Neuron (in vitro differentiated cells): ENCODE measurements at regions not wholly inside any gene's neighbourhood (a gene's known extent, or its start where the extent isn't known, plus 50 kb on each side); places are given as distances from the start of the nearest gene placed in this dataset.
"Not testable (repeated sequence)": the region's sequence is repeated elsewhere in the genome, so short reads cannot be mapped to it uniquely, and the experiment has no call there.

Experiments
- H2AFZ ChIP-seq: one replicate; pipeline ENCODE4 v1.6.1; 2013; ENCODE audit warnings: low read depth, mild to moderate bottlenecking, inconsistent platforms, low read length, moderate library complexity
- H3K27me3 ChIP-seq: one replicate; pipeline ENCODE4 v1.6.1; 2013; ENCODE audit warnings: low read length; ENCODE audit not compliant: insufficient read depth
- H3K36me3 ChIP-seq: one replicate; pipeline ENCODE4 v1.6.1; 2013; ENCODE audit warnings: low read length; ENCODE audit not compliant: insufficient read depth
- H3K4me1 ChIP-seq: one replicate; pipeline ENCODE4 v1.6.1; 2013; ENCODE audit warnings: low read length; ENCODE audit not compliant: insufficient read depth
- H3K4me3 ChIP-seq: 2 replicates; pipeline ENCODE4 v1.5.1; 2013; ENCODE audit warnings: mild to moderate bottlenecking, low read length, moderate library complexity
- H3K9me3 ChIP-seq: one replicate; pipeline ENCODE4 v1.6.1; 2013; ENCODE audit warnings: low read length

GRCh38 chr11:67792273-67792990 is 118.0 kb upstream of the ALDH3B2 start:
- not testable (repeated sequence) for H3K4me1 ChIP-seq, H3K9me3 ChIP-seq, H3K27me3 ChIP-seq, H2AFZ ChIP-seq, H3K36me3 ChIP-seq, H3K4me3 ChIP-seq

DNA sequence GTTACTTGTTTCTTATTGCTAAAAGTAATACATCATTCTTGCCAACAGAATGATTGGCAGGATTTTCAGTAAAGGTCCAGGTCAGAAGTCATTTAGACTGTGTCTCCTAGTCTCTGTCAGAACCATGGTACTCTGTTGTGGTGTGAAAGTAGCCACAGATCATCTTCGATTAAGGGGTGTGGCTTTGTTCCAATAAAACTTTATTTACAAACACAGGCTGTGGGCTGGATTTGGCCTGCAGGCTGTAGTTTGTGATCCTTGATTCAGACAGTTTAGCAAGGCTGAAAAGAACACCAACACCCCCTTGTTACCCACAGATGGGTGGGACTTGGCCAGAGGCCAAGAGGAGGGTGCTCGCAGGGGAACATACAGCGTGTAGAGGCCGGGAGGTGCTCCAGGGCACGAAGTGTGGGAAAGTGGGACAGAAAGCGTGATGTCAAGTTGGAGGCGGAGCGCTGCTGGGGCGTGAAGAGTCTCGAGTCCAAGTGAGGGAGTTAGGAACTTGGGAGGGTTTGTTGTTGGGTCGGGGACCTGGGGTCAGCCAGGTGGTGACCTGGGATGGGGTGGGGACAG is 117.3 kb upstream of the ALDH3B2 start:
- H3K4me3 ChIP-seq, H3K4me1 ChIP-seq, H3K9me3 ChIP-seq, H2AFZ ChIP-seq, H3K36me3 ChIP-seq, H3K27me3 ChIP-seq: not testable (repeated sequence)

- not testable (repeated sequence) for H3K9me3 ChIP-seq, H3K36me3 ChIP-seq, H3K27me3 ChIP-seq, H3K4me1 ChIP-seq, H3K4me3 ChIP-seq, H2AFZ ChIP-seq
These were observed 113.9 kb upstream of the ALDH3B2 start for GRCh38 chr11:67788341-67788695.

DNA sequence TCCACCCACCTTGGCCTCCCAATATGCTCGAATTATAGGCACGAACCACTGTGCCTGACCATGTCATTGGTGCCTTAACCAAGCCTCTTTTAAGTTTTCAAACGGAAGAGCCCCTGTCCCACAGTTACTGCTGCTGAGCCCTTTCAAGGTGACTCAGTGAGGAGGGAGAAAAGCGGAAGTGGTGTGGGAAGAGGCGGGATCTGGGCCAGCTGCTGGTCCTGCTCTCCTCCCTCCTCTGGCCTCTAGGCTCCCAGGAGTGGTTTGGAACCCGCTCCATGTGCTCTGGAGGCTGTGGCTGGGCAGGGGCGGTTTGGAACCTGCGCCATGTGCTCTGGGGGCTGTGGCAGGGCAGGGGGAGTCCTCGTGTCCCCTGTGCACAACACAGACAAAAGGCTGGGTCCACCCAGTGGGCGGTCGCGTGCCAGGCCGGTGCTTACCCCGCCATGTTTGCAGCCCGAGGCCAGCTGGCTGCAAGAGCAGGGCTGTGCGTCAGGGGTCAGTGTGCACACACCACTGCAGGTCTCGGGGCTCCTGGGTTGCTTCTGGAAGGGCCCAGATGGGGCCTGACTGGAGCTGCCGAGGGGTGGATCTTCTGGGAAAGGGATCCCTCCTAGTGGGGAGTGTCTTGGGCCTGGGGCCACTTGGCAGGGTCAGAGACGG is 113.4 kb upstream of the ALDH3B2 start:
- H3K9me3 ChIP-seq, H2AFZ ChIP-seq, H3K4me1 ChIP-seq, H3K27me3 ChIP-seq, H3K4me3 ChIP-seq, H3K36me3 ChIP-seq: not testable (repeated sequence)

DNA sequence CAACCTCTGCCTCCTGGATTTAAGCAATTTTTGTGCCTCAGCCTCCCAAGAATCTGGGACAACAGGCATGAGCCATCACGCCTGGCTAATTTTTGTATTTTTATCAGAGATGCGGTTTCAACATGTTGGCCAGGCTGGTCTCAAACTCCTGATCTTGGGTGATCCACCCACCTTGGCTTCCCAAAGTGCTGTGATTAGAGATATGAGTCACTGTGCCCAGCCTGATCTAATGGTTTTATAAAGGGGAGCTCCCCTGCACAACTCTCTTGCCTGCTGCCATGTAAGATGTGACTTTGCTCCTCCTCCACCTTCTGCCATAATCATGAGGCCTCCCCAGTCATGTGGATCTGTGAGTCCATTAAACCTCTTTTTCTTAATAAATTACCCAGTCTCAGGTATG is 107.5 kb upstream of the ALDH3B2 start:
- H3K4me1 ChIP-seq, H3K27me3 ChIP-seq, H3K9me3 ChIP-seq, H3K36me3 ChIP-seq, H2AFZ ChIP-seq, H3K4me3 ChIP-seq: not testable (repeated sequence)

DNA sequence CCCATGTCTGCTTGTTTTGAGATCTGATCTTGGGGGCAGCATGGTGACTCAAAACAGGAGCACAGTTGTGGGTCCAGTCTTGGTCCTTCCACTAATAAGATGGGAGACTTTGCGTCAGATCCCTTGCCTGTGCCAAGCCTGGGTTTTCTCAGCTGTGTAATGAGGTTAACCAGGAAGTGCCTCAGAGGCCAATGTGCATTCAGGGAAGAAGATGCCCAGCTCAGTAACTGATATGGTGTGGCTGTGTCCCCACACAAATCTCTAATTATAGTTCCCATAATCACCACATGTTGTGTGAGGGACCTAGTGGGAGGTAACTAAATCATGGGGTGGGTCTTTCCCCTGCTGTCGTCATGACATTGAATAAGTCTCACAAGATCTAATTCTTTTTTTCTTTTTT is 107.1 kb upstream of the ALDH3B2 start:
- H3K36me3 ChIP-seq, H3K27me3 ChIP-seq, H3K4me3 ChIP-seq, H3K4me1 ChIP-seq, H2AFZ ChIP-seq, H3K9me3 ChIP-seq: not testable (repeated sequence)

DNA sequence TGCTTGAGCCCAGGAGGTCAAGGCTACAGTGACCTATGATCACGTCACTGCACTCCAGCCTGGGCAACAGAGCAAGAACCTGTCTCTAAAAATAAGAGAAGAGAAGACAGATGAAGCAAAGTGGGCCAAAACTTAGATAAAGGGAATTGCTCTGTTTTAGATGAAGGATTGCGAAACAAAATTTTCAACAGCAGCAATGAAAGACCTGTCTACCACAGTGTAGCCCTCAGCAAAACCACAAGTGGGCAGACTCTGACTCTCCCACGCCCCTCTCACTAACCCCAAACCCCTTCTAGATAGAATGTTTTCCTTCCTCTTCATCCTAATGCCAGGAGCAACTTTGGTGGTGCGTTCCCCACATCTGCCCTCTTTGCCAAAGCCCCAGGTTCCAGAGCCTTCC is 105.6 kb upstream of the ALDH3B2 start:
- Histone ChIP-seq H3K4me3 (no peak overlapping the region), H2AFZ (no peak overlapping the region), H3K4me1 (no peaks in the 10 kb centered on the region), H3K27me3 (peaks cover 5% of the 10 kb centered on the region), H3K9me3 (no peaks in the 10 kb centered on the region), H3K36me3 (no peaks in the 10 kb centered on the region)

DNA sequence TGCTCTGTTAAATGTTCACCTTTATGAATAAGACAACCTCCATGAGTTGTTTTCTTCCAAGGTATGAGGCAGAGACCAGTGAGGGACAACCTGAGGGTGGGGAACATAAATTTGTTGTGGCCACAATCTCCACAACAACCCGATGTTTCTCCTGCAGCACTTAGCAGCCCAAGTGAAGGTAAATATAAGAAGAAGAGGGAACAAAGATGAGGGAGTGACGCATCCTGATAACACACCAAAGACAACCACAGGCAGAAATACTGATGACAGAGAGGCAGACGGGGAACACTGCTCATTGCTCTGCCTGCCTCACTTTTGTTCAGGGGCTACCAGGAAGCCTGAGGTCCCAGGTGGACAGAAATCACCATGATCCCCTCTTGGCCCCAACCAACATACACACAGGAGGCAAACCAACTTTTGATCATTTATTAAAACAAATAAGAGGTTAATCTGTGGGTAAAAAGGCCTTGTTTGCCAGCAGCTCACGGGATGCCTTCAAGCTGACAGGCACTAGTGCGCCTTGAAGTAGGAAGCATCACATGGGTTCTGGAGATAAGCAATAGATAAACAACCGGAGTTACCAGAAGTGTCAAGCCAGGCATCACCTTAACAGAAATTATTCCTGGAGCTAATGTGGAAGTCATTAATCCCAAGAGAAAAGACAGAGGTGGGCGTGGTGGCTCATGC is 104.9 kb upstream of the ALDH3B2 start:
- not testable (repeated sequence) for H3K4me3 ChIP-seq, H3K36me3 ChIP-seq, H2AFZ ChIP-seq, H3K9me3 ChIP-seq, H3K4me1 ChIP-seq, H3K27me3 ChIP-seq

GRCh38 chr11:67776852-67777520 is 102.6 kb upstream of the ALDH3B2 start:
- peaks cover 5% of the 10 kb centered on the region for H3K27me3 ChIP-seq

DNA sequence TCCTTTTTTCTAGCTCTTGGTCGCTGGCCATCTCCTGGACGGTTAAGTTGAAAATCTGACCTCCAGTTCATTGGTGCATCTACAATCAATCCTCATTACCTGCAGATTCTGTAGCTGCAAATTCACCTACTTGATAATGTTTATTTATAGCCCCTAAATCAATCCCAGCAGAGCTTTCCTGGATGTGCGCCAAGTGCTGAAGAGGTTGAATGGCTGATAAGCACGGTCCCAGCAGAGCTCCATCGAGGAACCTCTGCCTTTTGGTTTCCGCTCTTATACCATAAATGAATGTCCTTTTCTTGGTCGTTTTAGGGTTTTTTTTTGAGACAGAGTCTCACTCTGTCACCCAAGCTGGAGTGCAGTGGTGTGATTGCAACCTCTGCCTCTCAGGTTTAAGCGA is 99.8 kb upstream of the ALDH3B2 start:
- not testable (repeated sequence) for H3K9me3 ChIP-seq, H3K4me3 ChIP-seq, H2AFZ ChIP-seq, H3K36me3 ChIP-seq, H3K4me1 ChIP-seq, H3K27me3 ChIP-seq

More at GRCh38 chr11:67776852-67777520, 102.6 kb upstream of the ALDH3B2 start:
- no peak overlapping the region for H3K4me3 ChIP-seq
- no peak overlapping the region for H2AFZ ChIP-seq
- no peaks in the 10 kb centered on the region for H3K36me3 ChIP-seq
- H3K9me3 ChIP-seq: no peaks in the 10 kb centered on the region
- H3K4me1 ChIP-seq: no peaks in the 10 kb centered on the region

- not testable (repeated sequence) for H3K9me3 ChIP-seq, H3K36me3 ChIP-seq, H3K4me3 ChIP-seq, H3K4me1 ChIP-seq, H3K27me3 ChIP-seq, H2AFZ ChIP-seq
These were observed 93.7 kb upstream of the ALDH3B2 start for GRCh38 chr11:67768001-67768730.

GRCh38 chr11:67761211-67761610 is 86.8 kb upstream of the ALDH3B2 start:
- H3K36me3 ChIP-seq, H3K4me3 ChIP-seq, H3K4me1 ChIP-seq, H3K27me3 ChIP-seq, H3K9me3 ChIP-seq, H2AFZ ChIP-seq: not testable (repeated sequence)

- H3K36me3 ChIP-seq, H2AFZ ChIP-seq, H3K4me1 ChIP-seq, H3K27me3 ChIP-seq, H3K4me3 ChIP-seq, H3K9me3 ChIP-seq: not testable (repeated sequence)
These were observed 84.9 kb upstream of the ALDH3B2 start for GRCh38 chr11:67759321-67759720.
